Spleen (tissue), 7 donors: ENCODE measurements at regions not wholly inside any gene's neighbourhood (a gene's known extent, or its start where the extent isn't known, plus 50 kb on each side); places are given as distances from the start of the nearest gene placed in this dataset.
"Not testable (repeated sequence)": the region's sequence is repeated elsewhere in the genome, so short reads cannot be mapped to it uniquely, and the experiment has no call there.

Source experiments
- CTCF ChIP-seq, 11 experiments: fragments of 200-600 bp in 7 of 11; fragments of 450-650 bp in 4 of 11; sonication (generic) in 4 of 11; IDR thresholded peaks in 8 of 11; conservative IDR thresholded peaks in 3 of 11; 1 replicate in 7 of 11; 2 replicates in 4 of 11; pipeline versions ENCODE4 v1.4.0 to v1.8.0; 2016 to 2021; ENCODE audit warnings: antibody characterized with exemption in 11 of 11, inconsistent platforms in 4 of 11, mild to moderate bottlenecking in 1 of 11
- POLR2A ChIP-seq, 3 donors: fragments of 450-650 bp; IDR thresholded peaks; one replicate each; pipeline ENCODE4 v1.5.1; 2017; ENCODE audit warnings: antibody characterized with exemption in 3 of 3, mild to moderate bottlenecking in 1 of 3
- donor health status: DM: no; HTN: no; CAD: no; lungs with moderate emphysema.
- donor health status: DM: no; HTN: no; CAD: no.
- donor health status: DM: no; HTN: no; CAD: no.

GRCh38 chr1:120233661-120234018 lies 57.3 kb upstream of the SEC22B start:
- not testable (repeated sequence) for TF ChIP-seq CTCF (IDR thresholded peaks at IDR 0.05 in 8 of 11, conservative IDR thresholded peaks at IDR 0.05 in 3 of 11); POLR2A (IDR thresholded peaks at IDR 0.05)
